Muscle layer of duodenum (tissue), 2 donors: ENCODE measurements at regions not wholly inside any gene's neighbourhood (a gene's known extent, or its start where the extent isn't known, plus 50 kb on each side); places are given as distances from the start of the nearest gene placed in this dataset.

Experiments used
- H3K27ac ChIP-seq: one replicate; pipeline ENCODE4 v1.7.0; 2013; ENCODE audit warnings: mild to moderate bottlenecking, low read length
- H3K27me3 ChIP-seq: one replicate; pipeline ENCODE4 v1.7.0; 2013; ENCODE audit warnings: low read depth, mild to moderate bottlenecking, control low read depth, low read length
- H3K36me3 ChIP-seq, 2 donors: one replicate each; pipeline ENCODE4 v1.7.0; 2013; ENCODE audit warnings: low read length in 2 of 2, control low read depth in 1 of 2, mild to moderate bottlenecking in 1 of 2; ENCODE audit not compliant: insufficient read depth in 2 of 2, control insufficient read depth in 1 of 2
- H3K4me1 ChIP-seq, 2 donors: one replicate each; pipeline ENCODE4 v1.7.0; 2013; ENCODE audit warnings: low read length in 2 of 2, mild to moderate bottlenecking in 2 of 2, control low read depth in 1 of 2, moderate library complexity in 1 of 2; ENCODE audit not compliant: insufficient read depth in 2 of 2, control insufficient read depth in 1 of 2
- H3K4me3 ChIP-seq, 2 donors: one replicate each; pipeline ENCODE4 v1.7.0; 2013; ENCODE audit warnings: low read length in 2 of 2, low read depth in 1 of 2, mild to moderate bottlenecking in 1 of 2
- H3K9me3 ChIP-seq, 2 donors: one replicate each; pipeline ENCODE4 v1.7.0; 2013; ENCODE audit warnings: low read length in 2 of 2, control low read depth in 1 of 2, mild to moderate bottlenecking in 1 of 2; ENCODE audit not compliant: control insufficient read depth in 1 of 2
- donor health status: healthy.

GRCh38 chr5:105565531-105565930, 2002.9 kb upstream of the NUDT12 start:
- no peak overlapping the region for H3K4me3 ChIP-seq
- no peaks in the 10 kb centered on the region for H3K27me3 ChIP-seq
- no peaks in the 10 kb centered on the region for H3K4me1 ChIP-seq
- H3K27ac ChIP-seq: no peak overlapping the region
- H3K9me3 ChIP-seq: no peaks in the 10 kb centered on the region
- H3K36me3 ChIP-seq: no peaks in the 10 kb centered on the region

GRCh38 chr5:105563842-105564241, 2001.3 kb upstream of the NUDT12 start:
- no peaks in the 10 kb centered on the region for H3K27me3 ChIP-seq
- no peaks in the 10 kb centered on the region for H3K36me3 ChIP-seq
- no peaks in the 10 kb centered on the region for H3K9me3 ChIP-seq
- H3K27ac ChIP-seq: no peak overlapping the region
- H3K4me1 ChIP-seq: no peaks in the 10 kb centered on the region
- H3K4me3 ChIP-seq: no peak overlapping the region

GRCh38 chr5:105554568-105555169, 1992.1 kb upstream of the NUDT12 start:
- no peaks in the 10 kb centered on the region for H3K27me3 ChIP-seq
- no peaks in the 10 kb centered on the region for H3K36me3 ChIP-seq
- peaks cover 0 to 3% of the 10 kb centered on the region in 2 donors for H3K4me1 ChIP-seq
- H3K27ac ChIP-seq: no peak overlapping the region
- H3K4me3 ChIP-seq: no peak overlapping the region
- no peaks in the 10 kb centered on the region for H3K9me3 ChIP-seq

GRCh38 chr5:105544300-105544699, 1981.7 kb upstream of the NUDT12 start:
- H3K9me3 ChIP-seq: no peaks in the 10 kb centered on the region
- no peaks in the 10 kb centered on the region for H3K27me3 ChIP-seq
- no peaks in the 10 kb centered on the region for H3K36me3 ChIP-seq
- H3K4me1 ChIP-seq: no peaks in the 10 kb centered on the region
- H3K4me3 ChIP-seq: no peak overlapping the region
- H3K27ac ChIP-seq: no peak overlapping the region

GRCh38 chr5:105536675-105537074, 1974.1 kb upstream of the NUDT12 start:
- Histone ChIP-seq H3K9me3 (no peaks in the 10 kb centered on the region), H3K36me3 (no peaks in the 10 kb centered on the region), H3K27ac (no peak overlapping the region), H3K4me3 (no peak overlapping the region), H3K27me3 (no peaks in the 10 kb centered on the region), H3K4me1 (no peaks in the 10 kb centered on the region)

GRCh38 chr5:105530716-105531261, 1968.2 kb upstream of the NUDT12 start:
- no peak overlapping the region for H3K4me3 ChIP-seq
- H3K27me3 ChIP-seq: no peaks in the 10 kb centered on the region
- no peaks in the 10 kb centered on the region for H3K36me3 ChIP-seq
- H3K4me1 ChIP-seq: no peaks in the 10 kb centered on the region
- H3K27ac ChIP-seq: no peak overlapping the region
- H3K9me3 ChIP-seq: peaks cover 0 to 11% of the 10 kb centered on the region in 2 donors

GRCh38 chr5:105529851-105530250, 1967.3 kb upstream of the NUDT12 start:
- Histone ChIP-seq H3K9me3 (peaks cover 0 to 11% of the 10 kb centered on the region in 2 donors), H3K4me3 (no peak overlapping the region), H3K27me3 (no peaks in the 10 kb centered on the region), H3K4me1 (no peaks in the 10 kb centered on the region), H3K36me3 (no peaks in the 10 kb centered on the region), H3K27ac (no peak overlapping the region)

GRCh38 chr5:105508519-105508918, 1945.9 kb upstream of the NUDT12 start:
- Histone ChIP-seq H3K36me3 (no peaks in the 10 kb centered on the region), H3K4me3 (no peak overlapping the region), H3K9me3 (no peaks in the 10 kb centered on the region), H3K27ac (no peak overlapping the region), H3K4me1 (no peaks in the 10 kb centered on the region), H3K27me3 (no peaks in the 10 kb centered on the region)

- H3K4me1 ChIP-seq: no peaks in the 10 kb centered on the region
- no peak overlapping the region for H3K4me3 ChIP-seq
- H3K27me3 ChIP-seq: no peaks in the 10 kb centered on the region
- H3K9me3 ChIP-seq: no peaks in the 10 kb centered on the region
- no peaks in the 10 kb centered on the region for H3K36me3 ChIP-seq
- no peak overlapping the region for H3K27ac ChIP-seq
These were observed 1944.2 kb upstream of the NUDT12 start for GRCh38 chr5:105506692-105507277.

GRCh38 chr5:105503950-105504349, 1941.4 kb upstream of the NUDT12 start:
- H3K27me3 ChIP-seq: no peaks in the 10 kb centered on the region
- no peak overlapping the region for H3K4me3 ChIP-seq
- H3K36me3 ChIP-seq: no peaks in the 10 kb centered on the region
- no peak overlapping the region for H3K27ac ChIP-seq
- H3K9me3 ChIP-seq: no peaks in the 10 kb centered on the region
- no peaks in the 10 kb centered on the region for H3K4me1 ChIP-seq

GRCh38 chr5:105501315-105501714, 1938.7 kb upstream of the NUDT12 start:
- Histone ChIP-seq H3K36me3 (no peaks in the 10 kb centered on the region), H3K9me3 (no peaks in the 10 kb centered on the region), H3K4me1 (no peaks in the 10 kb centered on the region), H3K27me3 (no peaks in the 10 kb centered on the region), H3K4me3 (no peak overlapping the region), H3K27ac (no peak overlapping the region)

GRCh38 chr5:105475401-105475800, 1912.8 kb upstream of the NUDT12 start:
- Histone ChIP-seq H3K36me3 (no peaks in the 10 kb centered on the region), H3K9me3 (peaks cover 0 to 4% of the 10 kb centered on the region in 2 donors), H3K27me3 (no peaks in the 10 kb centered on the region), H3K27ac (no peak overlapping the region), H3K4me1 (no peaks in the 10 kb centered on the region), H3K4me3 (no peak overlapping the region)
